Sigmoid colon (tissue), 4 donors: ENCODE measurements at regions not wholly inside any gene's neighbourhood (a gene's known extent, or its start where the extent isn't known, plus 50 kb on each side); places are given as distances from the start of the nearest gene placed in this dataset.
"Not testable (repeated sequence)": the region's sequence is repeated elsewhere in the genome, so short reads cannot be mapped to it uniquely, and the experiment has no call there.

Experiments
- CTCF ChIP-seq, 4 experiments: fragments of 450-650 bp in 3 of 4; fragments of 200-600 bp in 1 of 4; IDR thresholded peaks; one replicate each; pipeline ENCODE4 v1.5.1; 2016 to 2019; ENCODE audit warnings: antibody characterized with exemption in 4 of 4, mild to moderate bottlenecking in 3 of 4, moderate library complexity in 2 of 4
- EP300 ChIP-seq, 4 donors: sonication (generic); formaldehyde crosslinking; IDR thresholded peaks; one replicate each; pipeline ENCODE4 v1.6.1; 2017; ENCODE audit warnings: antibody characterized with exemption in 4 of 4
- POLR2A ChIP-seq, 2 donors: fragments of 450-650 bp; IDR thresholded peaks; one replicate each; pipeline ENCODE4 v1.6.1; 2016; ENCODE audit warnings: antibody characterized with exemption in 2 of 2, mild to moderate bottlenecking in 2 of 2, moderate library complexity in 2 of 2
- POLR2AphosphoS5 ChIP-seq, 4 donors: sonication (generic); formaldehyde crosslinking; IDR thresholded peaks; one replicate each; pipeline ENCODE4 v1.6.1; 2017; ENCODE audit warnings: antibody characterized with exemption in 4 of 4

- TF ChIP-seq CTCF, POLR2AphosphoS5, POLR2A, EP300 (IDR thresholded peaks at IDR 0.05): not testable (repeated sequence)
These were observed 1253.6 kb downstream of the RPIA start for GRCh38 chr2:89945004-89945616.
